H9 (cell line): ENCODE measurements at regions not wholly inside any gene's neighbourhood (a gene's known extent, or its start where the extent isn't known, plus 50 kb on each side); places are given as distances from the start of the nearest gene placed in this dataset.

Source experiments
- DNase-seq: peaks from one replicate; pipeline ENCODE4 v3.0.0-alpha.2; 2017
- H2AFZ ChIP-seq: one replicate; pipeline ENCODE4 v1.6.1; 2013; ENCODE audit warnings: mild to moderate bottlenecking, low read length, control low read depth, moderate library complexity
- H2AK5ac ChIP-seq: 2 replicates; pipeline ENCODE4 v1.6.1; 2013; ENCODE audit warnings: low read length, control low read depth, mixed read lengths; ENCODE audit not compliant: insufficient read length
- H2BK120ac ChIP-seq: one replicate; pipeline ENCODE4 v1.6.1; 2013; ENCODE audit warnings: low read depth, mild to moderate bottlenecking, low read length, control low read depth, inconsistent platforms; ENCODE audit not compliant: poor library complexity, severe bottlenecking
- H2BK12ac ChIP-seq: 2 replicates; pipeline ENCODE4 v1.6.1; 2013; ENCODE audit warnings: low read length, control low read depth, mixed read lengths, low read depth; ENCODE audit not compliant: insufficient read length
- H2BK15ac ChIP-seq: 2 replicates; pipeline ENCODE4 v1.6.1; 2013; ENCODE audit warnings: low read depth, low read length, control low read depth
- H2BK20ac ChIP-seq: one replicate; pipeline ENCODE4 v1.6.1; 2013; ENCODE audit warnings: low read depth, mild to moderate bottlenecking, low read length, control low read depth, inconsistent platforms; ENCODE audit not compliant: poor library complexity, severe bottlenecking
- H2BK5ac ChIP-seq: 2 replicates; pipeline ENCODE4 v1.6.1; 2013; ENCODE audit warnings: low read length, control low read depth, mixed read lengths; ENCODE audit not compliant: insufficient read length
- H3K14ac ChIP-seq: 2 replicates; pipeline ENCODE4 v1.6.1; 2013; ENCODE audit warnings: low read length, control low read depth; ENCODE audit not compliant: insufficient read depth
- H3K18ac ChIP-seq: 2 replicates; pipeline ENCODE4 v1.6.1; 2013; ENCODE audit warnings: low read depth, mild to moderate bottlenecking, mixed read lengths, low read length, control low read depth; ENCODE audit not compliant: insufficient read length
- H3K23ac ChIP-seq: 2 replicates; pipeline ENCODE4 v1.6.1; 2013; ENCODE audit warnings: low read length, control low read depth, mixed read lengths, low read depth; ENCODE audit not compliant: insufficient read length
- H3K23me2 ChIP-seq: 2 replicates; pipeline ENCODE4 v1.6.1; 2013; ENCODE audit warnings: low read depth, mild to moderate bottlenecking, mixed read lengths, low read length, control low read depth; ENCODE audit not compliant: insufficient read length, poor library complexity, severe bottlenecking
- H3K27ac ChIP-seq: 2 replicates; pipeline ENCODE4 v1.5.1; 2013; ENCODE audit warnings: low read length, control low read depth, mixed read lengths, low read depth; ENCODE audit not compliant: insufficient read length
- H3K27me3 ChIP-seq: 2 replicates; pipeline ENCODE4 v1.6.1; 2013; ENCODE audit warnings: low read length, control low read depth, inconsistent platforms; ENCODE audit not compliant: insufficient read depth
- H3K4ac ChIP-seq: 2 replicates; pipeline ENCODE4 v1.6.1; 2013; ENCODE audit warnings: low read depth, mild to moderate bottlenecking, control low read depth, inconsistent platforms, low read length, moderate library complexity
- H3K4me1 ChIP-seq: 2 replicates; pipeline ENCODE4 v1.6.1; 2013; ENCODE audit warnings: low read length, control low read depth, inconsistent platforms; ENCODE audit not compliant: insufficient read depth
- H3K4me2 ChIP-seq: 2 replicates; pipeline ENCODE4 v1.6.1; 2013; ENCODE audit warnings: low read length, control low read depth, mixed read lengths; ENCODE audit not compliant: insufficient read length, insufficient read depth
- H3K56ac ChIP-seq: 2 replicates; pipeline ENCODE4 v1.6.1; 2013; ENCODE audit warnings: low read depth, mild to moderate bottlenecking, mixed read lengths, low read length, control low read depth; ENCODE audit not compliant: insufficient read length
- H3K79me1 ChIP-seq: 2 replicates; pipeline ENCODE4 v1.6.1; 2013; ENCODE audit warnings: low read depth, mild to moderate bottlenecking, moderate library complexity, low read length, control low read depth, inconsistent platforms; ENCODE audit not compliant: insufficient read depth, poor library complexity, severe bottlenecking
- H3K79me2 ChIP-seq: 2 replicates; pipeline ENCODE4 v1.6.1; 2013; ENCODE audit warnings: low read length, control low read depth, inconsistent platforms; ENCODE audit not compliant: insufficient read depth
- H3K9ac ChIP-seq: 2 replicates; pipeline ENCODE4 v1.6.1; 2013; ENCODE audit warnings: low read length, control low read depth, mixed read lengths; ENCODE audit not compliant: insufficient read length; ENCODE audit errors: extremely low read depth
- H3K9me3 ChIP-seq: one replicate; pipeline ENCODE4 v1.6.1; 2013; ENCODE audit warnings: low read depth, low read length, inconsistent platforms; ENCODE audit not compliant: control insufficient read depth
- H3T11ph ChIP-seq: one replicate; pipeline ENCODE4 v1.6.1; 2013; ENCODE audit warnings: mild to moderate bottlenecking, low read length, control low read depth, inconsistent platforms
- H4K20me1 ChIP-seq: one replicate; pipeline ENCODE4 v1.6.1; 2013; ENCODE audit not compliant: control insufficient read depth, insufficient read length, insufficient read depth
- H4K5ac ChIP-seq: 2 replicates; pipeline ENCODE4 v1.6.1; 2013; ENCODE audit warnings: low read depth, mild to moderate bottlenecking, mixed read lengths, low read length, control low read depth; ENCODE audit not compliant: insufficient read length
- H4K8ac ChIP-seq: replicated peaks from 2 replicates; pipeline ENCODE4 v1.6.1; 2013; ENCODE audit warnings: low read length, control low read depth, mixed read lengths, low read depth; ENCODE audit not compliant: insufficient read length
- H4K91ac ChIP-seq: 2 replicates; pipeline ENCODE4 v1.6.1; 2013; ENCODE audit warnings: low read depth, mild to moderate bottlenecking, moderate library complexity, mixed read lengths, low read length, control low read depth; ENCODE audit not compliant: insufficient read length
- H3K27ac Mint-ChIP-seq, 3 experiments: 2 replicates in 2 of 3; 3 replicates in 1 of 3; pipeline ENCODE4 v1.8.0; 2020 to 2021; ENCODE audit warnings: mixed read lengths in 3 of 3, mild to moderate bottlenecking in 1 of 3, moderate library complexity in 1 of 3
- H3K27me3 Mint-ChIP-seq: 2 replicates; pipeline ENCODE4 v1.8.0; 2021; ENCODE audit warnings: low read depth, mild to moderate bottlenecking, moderate library complexity, mixed read lengths
- H3K36me3 Mint-ChIP-seq, 3 experiments: 2 replicates in 2 of 3; 3 replicates in 1 of 3; pipeline ENCODE4 v1.8.0; 2020 to 2021; ENCODE audit warnings: low read depth in 3 of 3, mixed read lengths in 3 of 3; ENCODE audit not compliant: insufficient read depth in 1 of 3
- H3K4me1 Mint-ChIP-seq, 2 experiments: 2 replicates each; pipeline ENCODE4 v1.8.0; 2020; ENCODE audit warnings: mixed read lengths in 2 of 2
- H3K4me3 Mint-ChIP-seq, 2 experiments: 2 replicates in 1 of 2; 3 replicates in 1 of 2; pipeline ENCODE4 v1.8.0; 2020 to 2021; ENCODE audit warnings: mild to moderate bottlenecking in 2 of 2, mixed read lengths in 2 of 2, moderate library complexity in 1 of 2
- H3K9me3 Mint-ChIP-seq, 2 experiments: 2 replicates in 1 of 2; 3 replicates in 1 of 2; pipeline ENCODE4 v1.8.0; 2020; ENCODE audit warnings: mild to moderate bottlenecking in 2 of 2, mixed read lengths in 2 of 2, moderate library complexity in 1 of 2
- WGBS: extraction: QIAGEN DNeasy Blood & Tissue Kit; methylation state at CpG from one replicate; pipeline ENCODE4 v1.1.7; 2013; ENCODE audit warnings: missing lambda C conversion rate, low lambda C conversion rate, mixed read lengths; ENCODE audit not compliant: insufficient read length; ENCODE audit errors: extremely low coverage; 5-methylcytosine and 5-hydroxymethylcytosine counted together
- TF ChIP-seq, protein P1 (sequence below): fragments of 200-600 bp; sonication (generic); conservative IDR thresholded peaks from 3 replicates; pipeline ENCODE4 v1.8.0; 2021; ENCODE audit warnings: antibody characterized with exemption, mild to moderate bottlenecking

DNA sequence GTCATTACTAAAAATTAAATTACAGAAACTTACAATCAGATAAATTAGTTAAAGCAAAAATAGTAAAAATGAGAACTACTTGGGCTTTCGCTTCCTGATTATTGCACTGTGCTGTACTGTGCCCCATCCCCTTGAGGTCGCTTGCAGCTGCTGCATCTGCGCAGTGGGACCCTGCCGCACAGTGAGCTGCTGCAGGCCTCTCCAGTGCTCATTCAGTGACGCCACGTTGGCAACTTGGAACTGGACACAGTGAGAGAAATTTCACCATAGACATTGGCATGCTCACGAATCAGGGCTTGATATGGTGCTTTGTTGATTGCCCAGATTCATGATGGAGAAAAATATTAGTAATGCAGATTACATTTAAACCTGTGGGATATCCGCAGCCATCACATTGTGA, 290.8 kb upstream of the MYT1L start:
- no peak overlapping the region for H3K27ac Mint-ChIP-seq

More for the DNA sequence above, 290.8 kb upstream of the MYT1L start:
- Histone ChIP-seq H2BK20ac (no peak overlapping the region), H3K9ac (no peak overlapping the region), H2AK5ac (no peak overlapping the region), H3T11ph (no peak overlapping the region), H3K23ac (no peak overlapping the region), H3K9me3 (no peaks in the 10 kb centered on the region), H3K56ac (no peak overlapping the region), H3K79me1 (no peaks in the 10 kb centered on the region), H2BK5ac (no peak overlapping the region), H3K27me3 (no peaks in the 10 kb centered on the region), H2BK12ac (no peak overlapping the region), H3K14ac (no peak overlapping the region), H3K23me2 (no peaks in the 10 kb centered on the region), H3K27ac (no peak overlapping the region), H2BK120ac (no peak overlapping the region), H3K4me1 (0 out of 2 replicates have a peak, but pooled peaks cover 3% of the 10 kb centered on the region), H2BK15ac (no peak overlapping the region), H3K18ac (no peak overlapping the region), H4K91ac (no peak overlapping the region), H3K79me2 (no peaks in the 10 kb centered on the region), H4K5ac (no peak overlapping the region), H3K4me2 (no peak overlapping the region), H4K20me1 (no peaks in the 10 kb centered on the region), H2AFZ (no peak overlapping the region), H4K8ac (no peak overlapping the region), H3K4ac (no peak overlapping the region)
- Mint-ChIP-seq H3K4me3 (no peak overlapping the region), H3K9me3 (peaks cover 0 to 2% of the 10 kb centered on the region in 2 experiments; a peak in 2 of 5 replicates), H3K27me3 (peaks cover 13% of the 10 kb centered on the region), H3K36me3 (no peaks in the 10 kb centered on the region), H3K4me1 (peaks cover 0 to 2% of the 10 kb centered on the region in 2 experiments; a peak in 1 of 4 replicates)
- WGBS = no CpG with 5 or more reads among the region's 8 CpGs
- TF ChIP-seq, protein P1, sequence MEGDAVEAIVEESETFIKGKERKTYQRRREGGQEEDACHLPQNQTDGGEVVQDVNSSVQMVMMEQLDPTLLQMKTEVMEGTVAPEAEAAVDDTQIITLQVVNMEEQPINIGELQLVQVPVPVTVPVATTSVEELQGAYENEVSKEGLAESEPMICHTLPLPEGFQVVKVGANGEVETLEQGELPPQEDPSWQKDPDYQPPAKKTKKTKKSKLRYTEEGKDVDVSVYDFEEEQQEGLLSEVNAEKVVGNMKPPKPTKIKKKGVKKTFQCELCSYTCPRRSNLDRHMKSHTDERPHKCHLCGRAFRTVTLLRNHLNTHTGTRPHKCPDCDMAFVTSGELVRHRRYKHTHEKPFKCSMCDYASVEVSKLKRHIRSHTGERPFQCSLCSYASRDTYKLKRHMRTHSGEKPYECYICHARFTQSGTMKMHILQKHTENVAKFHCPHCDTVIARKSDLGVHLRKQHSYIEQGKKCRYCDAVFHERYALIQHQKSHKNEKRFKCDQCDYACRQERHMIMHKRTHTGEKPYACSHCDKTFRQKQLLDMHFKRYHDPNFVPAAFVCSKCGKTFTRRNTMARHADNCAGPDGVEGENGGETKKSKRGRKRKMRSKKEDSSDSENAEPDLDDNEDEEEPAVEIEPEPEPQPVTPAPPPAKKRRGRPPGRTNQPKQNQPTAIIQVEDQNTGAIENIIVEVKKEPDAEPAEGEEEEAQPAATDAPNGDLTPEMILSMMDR = no peak
- no peak for DNase-seq
